ENCODE measurements at regions not wholly inside any gene's neighbourhood (a gene's known extent, or its start where the extent isn't known, plus 50 kb on each side); places are given as distances from the start of the nearest gene placed in this dataset.
A peak's percentile ranks its signal among the peaks of the same experiment; 100 is the strongest.

- intact Hi-C loops (cut with DNase I) = no loop called here
Measured at GRCh38 chr16:73217654-73218053, 169.7 kb upstream of the ZFHX3 start.

DNA sequence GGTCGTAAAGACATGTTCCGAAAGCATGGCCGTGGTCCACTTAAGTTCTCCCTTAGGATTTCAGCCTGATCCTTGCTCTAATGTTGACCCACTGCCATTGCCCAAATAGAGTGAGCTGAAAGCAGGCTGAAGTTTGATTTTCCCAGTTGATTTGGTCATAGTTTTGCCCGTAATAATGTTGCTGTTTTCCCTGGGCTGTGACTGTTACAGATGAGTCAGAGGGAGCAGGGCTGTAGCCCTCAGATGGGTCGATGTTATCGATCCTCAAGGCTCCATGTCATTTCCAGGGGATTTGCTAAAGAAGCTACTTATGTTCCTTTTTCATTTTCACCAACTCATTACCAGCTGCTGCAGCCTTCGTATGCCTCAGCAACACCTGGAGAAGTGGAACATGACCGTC, 169.0 kb upstream of the ZFHX3 start:
- intact Hi-C loops (cut with DNase I) = no loop called here
- TF ChIP-seq POLR2A (IDR thresholded peaks at IDR 0.05) (no peak), POLR2AphosphoS5 (IDR thresholded peaks at IDR 0.05; ENCODE audit: insufficient read depth in 1 of 2, low read depth in 1 of 2) (no peak)
- TF ChIP-seq, protein P1, sequence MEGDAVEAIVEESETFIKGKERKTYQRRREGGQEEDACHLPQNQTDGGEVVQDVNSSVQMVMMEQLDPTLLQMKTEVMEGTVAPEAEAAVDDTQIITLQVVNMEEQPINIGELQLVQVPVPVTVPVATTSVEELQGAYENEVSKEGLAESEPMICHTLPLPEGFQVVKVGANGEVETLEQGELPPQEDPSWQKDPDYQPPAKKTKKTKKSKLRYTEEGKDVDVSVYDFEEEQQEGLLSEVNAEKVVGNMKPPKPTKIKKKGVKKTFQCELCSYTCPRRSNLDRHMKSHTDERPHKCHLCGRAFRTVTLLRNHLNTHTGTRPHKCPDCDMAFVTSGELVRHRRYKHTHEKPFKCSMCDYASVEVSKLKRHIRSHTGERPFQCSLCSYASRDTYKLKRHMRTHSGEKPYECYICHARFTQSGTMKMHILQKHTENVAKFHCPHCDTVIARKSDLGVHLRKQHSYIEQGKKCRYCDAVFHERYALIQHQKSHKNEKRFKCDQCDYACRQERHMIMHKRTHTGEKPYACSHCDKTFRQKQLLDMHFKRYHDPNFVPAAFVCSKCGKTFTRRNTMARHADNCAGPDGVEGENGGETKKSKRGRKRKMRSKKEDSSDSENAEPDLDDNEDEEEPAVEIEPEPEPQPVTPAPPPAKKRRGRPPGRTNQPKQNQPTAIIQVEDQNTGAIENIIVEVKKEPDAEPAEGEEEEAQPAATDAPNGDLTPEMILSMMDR (IDR thresholded peaks at IDR 0.05) = no peak

More at GRCh38 chr16:73217654-73218053, 169.7 kb upstream of the ZFHX3 start:
- Histone ChIP-seq H3K4me1 (peaks cover 17% of the 10 kb centered on the region), H3K27me3 (no peaks in the 10 kb centered on the region), H3K27ac (no peak overlapping the region), H3K36me3 (no peaks in the 10 kb centered on the region), H3K4me3 (no peak overlapping the region), H3K9me3 (no peaks in the 10 kb centered on the region)
- no peak for DNase-seq (ENCODE audit: extremely low spot score in 2 of 2)
- TF ChIP-seq, protein P1 (IDR thresholded peaks at IDR 0.05) = no peak
- TF ChIP-seq POLR2A (IDR thresholded peaks at IDR 0.05) = no peak
- TF ChIP-seq POLR2AphosphoS5 (IDR thresholded peaks at IDR 0.05; ENCODE audit: insufficient read depth in 1 of 2, low read depth in 1 of 2) = no peak

DNA sequence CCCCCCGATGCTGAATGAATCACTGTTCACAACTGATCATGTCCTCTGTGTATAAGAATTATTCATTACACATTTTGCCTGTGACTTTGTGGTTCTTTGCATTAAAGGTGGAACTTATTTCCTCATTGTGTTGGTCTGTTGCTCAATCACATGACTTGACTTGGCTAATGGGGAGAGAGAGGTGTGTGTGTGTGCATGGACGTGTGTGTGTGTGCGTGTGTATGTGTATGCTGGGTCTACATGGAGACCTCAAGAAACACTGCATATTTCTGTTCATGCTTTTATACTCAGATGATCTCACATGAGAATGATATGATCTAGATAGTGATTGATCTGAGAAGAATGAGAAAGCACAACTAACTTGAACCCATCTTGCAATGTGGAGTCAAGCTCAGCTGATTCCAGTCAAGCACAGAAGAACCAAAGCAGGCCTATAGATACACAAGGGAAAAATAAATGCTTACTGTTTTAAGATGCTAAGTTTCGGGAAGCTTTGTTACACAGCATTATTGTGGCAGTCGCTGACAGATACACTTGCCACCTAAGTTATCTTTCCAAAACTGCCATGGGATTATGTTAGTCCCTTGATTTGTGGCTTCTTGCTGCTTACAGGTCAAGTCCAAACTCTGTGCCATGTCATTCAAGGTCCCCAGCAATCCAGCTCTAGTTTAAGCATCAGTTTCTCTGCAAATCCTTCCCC, 167.9 kb upstream of the ZFHX3 start:
- H3K4me1 ChIP-seq = peaks cover 17% of the 10 kb centered on the region
- no peak for DNase-seq (ENCODE audit: extremely low spot score in 2 of 2)
- no peak overlapping the region for H3K4me3 ChIP-seq
- H3K27me3 ChIP-seq = no peaks in the 10 kb centered on the region
- H3K27ac ChIP-seq = peak overlapping the region; percentile 46
- intact Hi-C loops (cut with DNase I) = no loop called here
- TF ChIP-seq POLR2AphosphoS5 (IDR thresholded peaks at IDR 0.05; ENCODE audit: insufficient read depth in 1 of 2, low read depth in 1 of 2) (no peak), POLR2A (IDR thresholded peaks at IDR 0.05) (no peak)
- TF ChIP-seq, protein P1 (IDR thresholded peaks at IDR 0.05) = no peak
- no peaks in the 10 kb centered on the region for H3K9me3 ChIP-seq
- no peaks in the 10 kb centered on the region for H3K36me3 ChIP-seq

More for the DNA sequence above, 169.0 kb upstream of the ZFHX3 start:
- Histone ChIP-seq H3K4me1 (peaks cover 17% of the 10 kb centered on the region), H3K27me3 (no peaks in the 10 kb centered on the region), H3K36me3 (no peaks in the 10 kb centered on the region), H3K27ac (peak overlapping the region; percentile 46), H3K9me3 (no peaks in the 10 kb centered on the region), H3K4me3 (no peak overlapping the region)
- DNase-seq (ENCODE audit: extremely low spot score in 2 of 2) = no peak

DNA sequence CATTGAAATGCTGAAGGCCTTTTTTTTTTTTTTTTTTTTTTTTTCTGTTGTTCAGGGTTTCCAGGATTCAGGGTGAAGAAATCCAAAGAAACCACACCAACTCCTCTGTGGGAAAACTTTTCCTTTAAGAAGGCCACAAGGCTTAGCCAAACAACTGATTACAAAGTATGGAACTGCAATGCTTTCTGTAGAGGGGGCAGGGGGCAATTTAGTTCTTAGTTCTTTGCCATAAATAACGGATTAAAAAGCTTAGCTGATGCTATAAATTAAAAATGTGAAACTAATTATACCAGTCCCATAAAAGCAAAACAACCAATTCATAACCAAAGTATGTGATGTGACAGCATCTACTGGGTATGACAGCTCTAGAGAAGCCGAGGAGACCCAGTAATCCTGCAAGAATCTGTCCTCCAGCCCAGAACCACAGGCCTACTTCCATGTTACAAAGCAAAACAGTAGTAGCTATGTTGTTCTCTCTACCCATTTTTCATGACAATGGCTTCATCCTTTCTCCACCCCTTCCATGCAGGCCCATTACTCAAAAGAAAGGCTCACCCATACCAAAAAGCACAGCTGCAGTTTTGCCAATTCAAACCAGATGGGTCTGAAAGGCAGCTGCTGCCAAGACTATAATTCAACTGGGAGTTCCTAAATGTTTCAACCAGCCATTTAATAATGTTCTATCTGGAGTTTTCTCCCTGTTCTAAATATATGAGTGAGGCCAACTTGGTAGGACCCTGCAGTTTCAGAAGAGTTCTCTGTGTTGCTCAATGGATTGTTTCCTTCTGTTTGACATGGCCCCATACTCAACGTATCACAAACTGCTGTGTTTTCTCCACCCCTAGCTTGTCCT, 167.1 kb upstream of the ZFHX3 start:
- peaks cover 17% of the 10 kb centered on the region for H3K4me1 ChIP-seq
- H3K9me3 ChIP-seq = no peaks in the 10 kb centered on the region
- TF ChIP-seq POLR2A (IDR thresholded peaks at IDR 0.05) (no peak), POLR2AphosphoS5 (IDR thresholded peaks at IDR 0.05; ENCODE audit: insufficient read depth in 1 of 2, low read depth in 1 of 2) (peak in 1 of 2 donors; percentile 22)
- TF ChIP-seq, protein P1 (IDR thresholded peaks at IDR 0.05) = no peak
- H3K27me3 ChIP-seq = no peaks in the 10 kb centered on the region
- no peak for DNase-seq (ENCODE audit: extremely low spot score in 2 of 2)
- no peak overlapping the region for H3K4me3 ChIP-seq
- intact Hi-C loops (cut with DNase I) = no loop called here
- H3K36me3 ChIP-seq = no peaks in the 10 kb centered on the region
- H3K27ac ChIP-seq = peak overlapping the region; percentile 46

All from vagina (tissue), 2 donors.